Activated CD4-positive, CD25-positive, alpha-beta regulatory T cell (primary cell): ENCODE measurements at regions not wholly inside any gene's neighbourhood (a gene's known extent, or its start where the extent isn't known, plus 50 kb on each side); places are given as distances from the start of the nearest gene placed in this dataset.

Experiments
- DNase-seq, 4 experiments: peaks; one replicate each; lab custom pipeline; 2025; lab: John Stamatoyannopoulos, UW

DNA sequence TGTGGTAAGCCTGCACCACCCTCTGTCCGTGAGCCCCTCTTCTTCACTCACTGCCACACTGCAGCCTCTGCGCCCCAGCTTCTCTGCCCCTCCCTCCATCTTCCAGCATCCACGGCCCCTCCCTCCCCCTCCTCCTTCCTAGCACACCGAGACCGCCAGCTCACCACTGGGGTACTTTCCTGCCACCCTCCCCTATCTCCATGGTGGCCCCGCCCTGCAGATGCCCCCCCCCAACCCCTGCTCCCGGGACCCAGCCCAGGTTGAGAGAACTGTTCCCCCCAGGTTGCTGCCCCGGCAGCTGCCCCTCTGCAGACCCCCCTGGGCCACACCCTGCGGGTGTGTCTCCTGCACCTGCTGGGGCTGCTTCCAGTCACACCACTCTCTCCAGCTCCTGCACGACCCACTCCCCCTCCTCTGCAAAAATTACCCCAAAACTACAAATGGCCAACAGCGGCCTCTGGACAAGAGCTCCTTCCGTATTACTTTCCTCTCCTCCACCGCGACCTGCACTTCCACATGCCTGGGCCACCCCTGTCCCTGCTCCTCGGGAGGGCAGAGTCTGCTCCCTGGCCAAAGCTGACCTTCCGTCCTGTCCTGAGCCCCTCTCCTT lies 209.2 kb upstream of the PPP2R2D start:
- no peak for DNase-seq

DNA sequence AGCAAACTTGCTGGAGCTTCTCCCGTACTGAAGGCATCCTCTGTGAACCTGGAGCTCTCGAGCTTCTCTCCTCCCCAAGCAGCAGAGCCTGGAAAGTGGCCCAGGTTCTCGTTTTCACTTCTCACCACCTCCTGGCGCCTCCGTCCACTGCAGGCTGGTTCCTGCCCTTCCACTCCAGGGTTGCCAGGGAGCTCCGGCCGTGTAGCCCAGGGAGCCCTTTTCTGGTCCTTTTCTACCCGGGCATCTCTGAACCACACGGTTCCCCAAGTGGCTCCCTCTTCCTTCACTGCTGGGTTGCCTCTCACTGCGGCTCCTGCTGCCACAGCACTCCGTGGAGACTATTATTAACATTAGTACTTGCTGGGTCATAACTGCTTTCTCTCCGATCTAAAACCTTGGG lies 208.6 kb upstream of the PPP2R2D start:
- DNase-seq = no peak

DNA sequence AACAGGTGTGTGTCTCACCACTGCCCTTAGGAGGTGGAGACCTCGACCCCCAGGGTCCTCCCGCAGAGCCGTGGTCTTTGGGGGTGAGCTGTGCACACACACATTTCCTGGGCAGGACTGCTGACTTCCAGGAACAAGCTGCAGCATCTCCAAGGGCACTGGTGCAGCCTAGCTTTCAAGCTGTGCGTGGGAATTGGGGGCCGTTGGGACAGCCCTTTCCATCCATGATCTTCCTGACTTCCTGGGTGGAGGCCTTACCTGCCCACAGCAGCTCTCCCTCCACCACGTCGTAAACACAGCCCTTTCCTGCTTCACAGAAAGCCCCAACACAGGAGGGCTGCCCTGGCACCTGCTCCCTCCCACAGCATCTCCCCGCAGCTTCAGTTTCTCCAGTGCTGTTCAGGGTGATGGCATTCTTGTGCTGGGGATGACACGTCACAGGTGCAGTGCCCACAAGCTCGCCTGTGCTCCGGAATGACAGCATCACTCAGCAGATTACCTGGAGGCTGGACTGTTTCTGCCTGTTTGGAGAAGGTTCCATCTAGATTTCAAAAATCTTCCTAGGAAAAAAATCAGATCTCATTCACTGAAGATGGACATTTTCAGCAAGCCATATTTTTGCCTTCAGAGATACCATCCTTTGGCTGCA lies 208.0 kb upstream of the PPP2R2D start:
- no peak for DNase-seq

DNA sequence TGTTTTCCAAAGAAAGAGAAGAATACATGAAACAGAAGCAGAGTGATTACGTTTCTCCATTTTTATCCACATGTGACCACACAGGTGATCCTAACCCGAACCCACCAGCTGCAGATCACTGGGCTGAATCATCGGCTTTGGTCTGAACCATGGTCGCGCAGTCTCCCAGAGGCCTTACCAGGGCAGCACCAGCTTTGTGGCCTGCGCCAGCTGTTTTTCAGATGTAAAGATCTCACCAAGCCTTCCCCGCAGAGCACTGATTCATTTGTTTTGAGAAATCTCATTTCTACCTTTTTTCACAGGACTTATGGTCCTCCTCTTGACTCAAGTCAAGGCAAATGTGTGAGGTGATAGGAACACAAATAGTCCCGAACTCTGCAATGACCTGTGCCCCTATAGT lies 207.0 kb upstream of the PPP2R2D start:
- no peak for DNase-seq

DNA sequence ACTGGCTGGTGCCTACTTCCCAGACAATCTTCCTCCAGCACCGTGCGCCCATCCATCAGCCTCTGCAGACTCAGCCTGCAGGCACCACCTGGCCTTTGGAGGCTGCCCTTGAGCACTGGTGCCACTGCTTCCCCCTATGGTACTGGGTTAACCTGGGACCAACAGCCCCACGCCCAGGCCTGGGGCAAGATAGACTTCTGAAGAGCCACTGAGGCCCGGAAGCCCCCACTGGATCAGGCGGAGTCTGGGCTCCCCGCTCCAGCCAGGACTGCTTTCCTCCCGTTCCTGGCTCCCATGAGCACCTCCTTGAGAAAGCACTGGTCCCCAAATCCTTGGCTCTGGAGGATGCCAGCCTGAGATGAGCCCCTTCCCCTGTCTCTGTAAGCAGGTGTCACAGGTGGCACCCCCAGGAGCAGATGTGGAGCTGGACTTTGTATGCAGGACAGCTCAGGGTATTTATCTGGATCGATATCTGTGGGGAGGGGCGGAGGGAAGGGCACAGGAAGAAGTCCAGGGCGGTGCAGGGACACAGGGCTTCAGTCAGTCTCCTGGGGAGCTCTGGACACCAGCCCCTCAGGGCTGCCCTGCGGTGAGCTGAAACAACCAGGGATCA lies 206.5 kb upstream of the PPP2R2D start:
- no peak for DNase-seq

DNA sequence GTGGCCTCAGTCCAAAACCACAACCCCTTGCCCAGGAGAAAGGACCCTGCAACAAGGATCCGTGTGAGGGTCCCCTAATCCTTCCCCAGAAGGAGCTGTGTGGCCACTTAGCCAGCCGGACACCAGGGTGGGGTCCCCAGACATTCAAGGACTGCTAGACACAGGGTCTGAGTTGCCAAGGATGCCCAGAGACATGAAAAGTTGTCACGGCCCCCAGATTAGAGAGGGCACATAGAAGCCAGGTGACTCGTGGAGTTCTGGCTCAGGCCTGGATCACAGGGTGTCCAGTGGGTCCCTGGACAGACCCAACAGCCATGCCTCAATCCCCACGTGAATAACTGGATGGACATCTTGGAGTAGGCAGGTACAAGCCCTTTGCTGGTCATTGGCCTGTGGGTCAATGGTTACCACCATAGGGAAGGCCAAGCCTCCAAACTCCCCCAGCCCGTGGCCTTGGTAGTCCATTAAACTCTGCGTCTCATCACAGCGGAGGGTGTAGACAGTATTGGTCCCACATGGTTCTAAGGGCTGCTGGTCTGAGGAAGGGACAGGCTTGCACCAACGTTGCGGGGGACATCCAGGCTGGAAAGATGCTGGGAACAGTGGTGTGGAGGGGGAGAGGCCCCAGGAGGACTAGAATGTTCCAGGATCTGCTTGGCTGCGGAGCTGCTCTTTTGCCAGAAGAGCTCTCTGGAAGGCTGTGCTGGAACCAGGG lies 205.9 kb upstream of the PPP2R2D start:
- no peak for DNase-seq

DNA sequence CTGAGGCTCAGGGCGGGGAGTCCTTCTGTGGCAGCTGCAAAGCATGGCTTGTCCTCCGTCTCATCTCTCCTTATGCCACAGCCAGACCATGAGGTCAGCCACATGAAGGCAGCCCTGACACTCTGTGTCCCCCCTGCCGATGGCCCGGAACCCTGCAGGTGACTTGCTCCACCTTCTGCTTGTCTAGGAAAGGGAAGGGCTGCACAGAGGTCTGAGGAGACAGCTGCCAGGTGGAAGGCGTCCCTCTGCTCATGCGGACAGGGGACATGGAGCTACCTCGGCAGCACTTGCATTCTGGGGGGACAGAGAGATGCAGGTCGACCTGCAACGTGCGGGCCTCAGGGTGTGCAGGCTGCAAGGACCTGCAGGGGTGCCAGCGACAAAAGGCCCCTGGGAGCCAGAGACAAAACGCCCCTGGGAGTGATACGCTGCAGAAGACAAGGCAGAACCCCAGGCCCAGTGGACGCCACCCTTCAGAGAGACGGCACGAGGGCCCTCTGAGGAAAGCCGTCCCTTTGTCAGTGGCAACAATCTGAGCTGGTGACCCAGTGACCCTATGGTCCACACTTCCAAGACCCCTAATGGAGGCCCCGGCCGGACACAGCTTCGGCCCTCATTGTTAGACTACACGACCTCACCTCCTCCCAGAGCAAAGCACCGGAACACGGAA lies 205.2 kb upstream of the PPP2R2D start:
- DNase-seq = no peak

DNA sequence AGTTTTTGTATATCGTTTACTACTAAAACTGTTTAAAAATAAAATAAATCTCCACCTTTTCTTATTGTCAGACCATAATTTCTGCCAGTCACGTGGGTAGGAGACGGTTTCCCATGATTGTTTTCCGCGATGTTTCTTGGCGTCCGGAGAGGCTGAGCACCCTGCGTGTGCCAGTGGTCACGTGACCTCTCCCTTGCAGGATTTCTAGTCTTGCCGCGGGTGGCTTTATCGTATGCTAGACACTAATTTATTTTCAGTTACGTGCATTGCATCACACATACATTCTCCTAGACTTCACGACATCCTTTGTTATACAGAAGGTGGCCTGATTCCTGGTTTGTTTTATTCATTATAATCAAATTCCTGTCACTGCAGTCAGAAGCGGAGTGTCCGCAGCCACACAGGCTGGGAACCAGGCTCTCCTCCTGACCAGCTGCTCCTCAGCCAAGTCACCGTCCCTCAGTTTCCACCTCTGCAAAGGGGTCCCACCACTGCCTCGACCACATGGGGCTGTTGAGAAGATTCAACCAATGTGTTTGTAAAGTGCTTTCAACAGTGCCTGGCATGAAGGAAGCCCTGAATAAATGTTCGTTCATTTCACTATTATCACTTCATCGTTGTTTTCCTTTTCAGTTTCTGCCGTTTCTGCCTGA lies 203.2 kb upstream of the PPP2R2D start:
- no peak for DNase-seq

DNA sequence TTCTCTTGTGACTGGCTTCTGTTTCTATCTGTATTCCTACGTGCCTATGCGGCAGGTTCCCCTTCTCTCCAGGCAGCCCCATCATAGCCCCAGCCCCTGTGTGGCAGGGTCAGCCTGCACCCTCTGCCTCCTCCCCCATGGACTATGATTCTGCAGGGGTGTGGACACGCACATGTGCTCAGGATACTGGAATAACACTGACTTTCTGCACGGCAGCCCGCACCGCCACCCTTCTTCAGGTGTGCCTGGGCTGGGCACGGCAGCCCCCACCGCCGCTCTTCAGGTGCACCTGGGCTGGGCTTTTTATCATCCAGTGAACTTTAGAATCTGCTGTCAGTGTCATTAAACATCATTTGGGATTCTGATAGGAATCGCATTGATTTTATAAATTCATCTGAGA lies 202.6 kb upstream of the PPP2R2D start:
- DNase-seq = no peak

DNA sequence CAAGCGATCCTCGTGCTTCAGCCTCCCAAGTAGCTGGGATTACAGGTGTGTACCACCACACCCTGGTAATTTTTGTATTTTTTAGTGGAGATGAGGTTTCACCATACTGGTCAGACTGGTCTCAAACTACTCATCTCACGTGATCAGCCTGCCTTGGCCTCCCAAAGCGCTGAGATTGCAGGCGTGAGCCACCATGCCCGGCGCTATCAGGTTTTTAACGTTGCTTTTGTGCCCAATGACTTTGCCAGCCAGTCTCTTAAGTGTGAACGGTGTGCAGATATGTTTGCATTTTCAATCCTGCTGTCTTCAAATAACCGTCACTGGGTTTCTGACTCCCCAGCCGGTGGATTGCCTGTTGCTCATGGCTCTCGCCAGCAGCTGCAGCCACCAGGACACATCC lies 201.8 kb upstream of the PPP2R2D start:
- no peak for DNase-seq

DNA sequence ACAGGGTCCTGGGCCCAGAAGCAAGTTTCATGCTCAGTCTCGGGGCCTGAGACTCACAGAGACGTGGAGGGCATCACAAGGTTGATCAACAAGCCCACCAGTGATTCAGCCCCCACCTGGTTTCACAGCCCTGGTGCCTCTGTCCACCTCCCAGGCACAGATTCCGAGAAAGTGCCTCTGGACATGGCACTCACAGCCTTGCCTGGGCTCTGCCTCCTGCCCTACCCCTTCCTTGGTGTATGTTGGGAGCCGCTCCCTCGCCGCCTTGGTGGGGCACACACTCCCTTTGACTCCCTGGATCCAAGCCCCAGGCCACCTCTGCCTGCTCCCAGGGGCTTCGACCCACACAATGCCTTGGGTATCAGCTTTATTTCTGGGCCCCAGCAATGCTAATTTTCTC lies 200.8 kb upstream of the PPP2R2D start:
- no peak for DNase-seq

DNA sequence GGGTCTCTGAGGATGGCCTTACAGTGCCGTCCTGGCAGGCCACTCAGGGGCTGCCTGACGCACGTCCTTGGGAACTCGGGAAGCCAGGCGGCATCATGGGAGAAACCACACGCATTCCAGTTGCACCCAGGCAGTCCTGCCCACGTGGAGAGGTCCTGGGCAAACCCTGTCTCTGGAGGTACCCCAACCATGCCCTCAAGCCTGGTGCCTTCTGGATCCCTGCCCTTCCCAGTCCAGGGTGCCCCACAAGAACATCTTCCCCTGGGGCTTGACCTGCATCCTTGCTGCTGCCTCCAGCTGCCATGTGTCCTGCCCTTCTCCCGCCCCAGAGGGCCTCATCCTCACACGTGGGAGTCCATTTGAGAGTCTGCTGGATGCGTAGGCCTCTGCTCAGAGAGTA lies 200.3 kb upstream of the PPP2R2D start:
- DNase-seq = no peak

DNA sequence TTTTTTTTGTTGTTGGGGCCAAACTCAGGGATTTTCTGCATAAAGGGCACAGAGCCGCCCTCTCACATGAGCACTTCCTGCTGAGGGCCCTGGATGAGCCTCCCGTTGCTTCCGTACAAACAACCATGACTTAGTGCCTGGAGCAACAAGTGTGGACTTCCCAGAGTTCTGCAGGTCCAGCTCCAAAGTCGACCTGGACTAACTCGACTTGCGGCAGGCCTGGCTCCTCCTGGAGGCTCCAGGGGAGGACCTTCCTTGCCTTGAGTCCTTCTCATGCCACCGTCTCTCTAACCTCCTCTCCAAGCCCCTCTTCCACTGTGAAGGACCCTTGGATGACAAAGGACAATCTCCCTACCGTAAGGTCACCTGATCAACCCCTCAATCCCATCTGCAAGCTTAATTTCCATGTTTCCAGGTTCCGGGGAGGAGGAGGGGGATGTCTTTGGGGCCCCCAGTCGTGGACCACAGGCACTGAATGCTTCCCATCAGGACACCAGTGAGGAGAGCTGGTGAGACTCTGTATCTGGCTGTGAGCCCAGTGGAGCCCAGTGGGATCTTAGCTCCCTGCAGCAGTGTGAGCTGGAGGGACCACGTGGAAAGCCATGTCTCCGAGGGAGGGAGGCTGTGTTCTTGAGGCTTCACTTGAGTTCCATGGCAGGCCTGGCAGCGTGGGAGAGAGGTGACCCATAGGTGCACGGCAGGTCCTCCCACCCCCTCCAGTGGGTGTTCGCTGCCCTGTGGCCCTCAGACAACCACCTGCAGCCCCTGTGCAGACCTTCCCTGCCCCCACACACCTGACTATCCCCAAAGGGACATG lies 199.5 kb upstream of the PPP2R2D start:
- DNase-seq = no peak

DNA sequence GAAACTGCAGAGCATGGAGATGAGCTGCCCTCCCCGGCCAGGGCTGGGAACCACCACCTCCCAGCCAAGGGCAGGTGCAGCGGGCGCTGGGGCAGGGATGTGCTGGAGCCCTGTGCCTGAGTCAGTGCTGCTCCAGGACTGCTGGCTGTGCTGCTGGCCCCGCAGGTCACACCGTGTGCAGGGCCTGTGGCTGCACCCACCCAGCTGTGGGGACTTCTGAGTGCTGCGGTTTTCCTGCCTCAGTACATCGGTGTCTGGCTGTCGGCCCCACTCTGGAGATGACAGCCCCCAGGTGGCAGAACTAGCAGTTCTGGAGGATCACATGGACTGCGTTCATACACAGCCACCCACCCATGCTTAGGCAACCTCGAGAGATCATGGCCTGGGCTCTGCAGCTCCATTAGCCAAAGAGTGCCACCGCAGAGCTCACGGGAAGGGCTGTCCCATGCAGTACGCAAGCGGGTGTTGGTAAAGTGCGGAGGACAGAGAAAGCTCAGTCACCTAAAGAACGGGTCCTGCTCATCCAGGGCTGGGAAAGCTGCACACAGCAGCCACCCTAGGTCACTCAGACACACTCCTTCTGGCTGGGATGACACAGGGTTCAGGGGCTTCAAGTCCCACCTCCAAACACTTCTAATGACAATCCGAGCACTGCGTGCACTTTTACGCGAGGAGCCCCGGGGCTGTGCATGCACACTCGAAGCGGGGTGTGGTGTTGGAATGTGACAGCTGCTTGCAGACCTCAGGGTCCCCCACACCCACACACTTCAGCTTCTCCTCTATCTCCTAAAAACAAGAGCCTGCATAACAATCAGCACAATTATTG lies 198.1 kb upstream of the PPP2R2D start:
- no peak for DNase-seq

DNA sequence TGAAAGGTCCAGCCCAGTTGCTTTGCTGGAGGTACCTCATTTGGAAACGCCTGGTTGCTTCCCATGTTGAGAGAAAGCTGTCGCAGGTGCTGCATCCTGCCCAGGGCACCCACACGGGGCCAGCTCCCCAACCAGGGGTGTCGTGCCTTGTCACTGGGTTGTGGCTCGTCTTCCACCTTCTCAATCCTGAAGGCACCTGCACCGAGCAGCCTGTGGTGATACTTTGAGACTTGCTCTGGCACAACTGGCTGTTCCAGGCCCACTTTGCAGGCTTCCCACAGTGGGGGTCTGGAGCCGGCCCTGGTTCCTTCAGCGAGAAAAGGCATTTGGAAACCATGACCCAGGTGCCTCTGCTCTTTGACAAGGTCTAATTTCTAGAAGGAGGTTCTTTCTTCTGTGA lies 197.3 kb upstream of the PPP2R2D start:
- DNase-seq = no peak

DNA sequence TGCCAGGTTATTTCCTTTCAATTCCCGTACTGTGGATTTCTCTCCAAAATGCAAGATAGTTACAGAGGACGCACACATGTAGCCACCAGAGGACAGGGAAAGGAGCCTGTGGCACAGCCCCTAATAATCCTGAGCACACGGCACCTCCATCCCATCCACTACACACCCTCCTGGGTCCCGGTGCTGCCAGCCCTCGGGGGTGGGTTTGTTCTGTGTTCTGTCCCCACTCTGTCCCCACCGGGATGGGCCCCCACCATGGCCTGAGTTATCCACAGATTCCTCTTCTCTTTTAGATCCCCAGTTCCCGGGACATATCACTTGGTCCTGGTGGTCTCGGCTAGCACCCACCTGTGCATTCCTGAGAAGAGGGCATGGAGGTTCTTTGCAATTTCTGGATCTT lies 196.9 kb upstream of the PPP2R2D start:
- no peak for DNase-seq

DNA sequence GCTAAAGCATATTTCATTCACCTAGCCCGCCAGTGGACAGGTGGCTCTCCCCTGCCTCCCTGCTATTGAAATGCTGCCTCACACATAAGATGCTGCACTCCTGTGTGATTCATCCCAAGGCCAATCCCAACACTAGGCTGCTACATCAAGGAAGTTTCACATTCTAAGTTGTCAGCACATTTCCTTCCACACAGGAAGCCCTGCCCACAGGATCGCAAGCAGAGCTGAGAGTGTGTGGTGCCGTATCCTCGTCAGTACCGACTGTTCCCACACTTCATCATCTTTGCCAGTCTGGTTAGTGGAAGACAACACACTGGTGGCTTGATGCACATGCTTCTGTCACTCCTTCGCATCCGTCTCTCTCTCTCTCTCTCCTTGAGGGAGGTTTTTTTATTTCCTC lies 194.3 kb upstream of the PPP2R2D start:
- DNase-seq = no peak

DNA sequence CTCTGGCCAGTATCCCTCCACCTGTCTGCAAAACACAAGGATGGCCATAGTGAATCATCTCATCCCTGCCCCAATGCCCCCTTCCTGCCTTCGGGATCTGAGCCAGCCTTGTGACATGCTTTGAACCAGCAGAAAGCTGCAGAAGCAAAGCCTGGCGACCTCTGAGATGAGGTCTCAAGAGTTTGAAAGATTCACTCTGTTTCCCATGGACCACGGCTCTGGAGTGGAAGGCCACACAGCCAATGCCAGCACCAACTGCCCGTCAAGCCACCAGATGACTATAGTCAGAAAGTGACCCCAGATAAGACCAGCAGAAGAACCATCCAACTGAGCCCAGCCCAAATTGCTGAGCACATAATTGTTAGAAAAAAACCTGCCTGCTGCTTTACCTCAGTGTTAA lies 193.9 kb upstream of the PPP2R2D start:
- DNase-seq = no peak

DNA sequence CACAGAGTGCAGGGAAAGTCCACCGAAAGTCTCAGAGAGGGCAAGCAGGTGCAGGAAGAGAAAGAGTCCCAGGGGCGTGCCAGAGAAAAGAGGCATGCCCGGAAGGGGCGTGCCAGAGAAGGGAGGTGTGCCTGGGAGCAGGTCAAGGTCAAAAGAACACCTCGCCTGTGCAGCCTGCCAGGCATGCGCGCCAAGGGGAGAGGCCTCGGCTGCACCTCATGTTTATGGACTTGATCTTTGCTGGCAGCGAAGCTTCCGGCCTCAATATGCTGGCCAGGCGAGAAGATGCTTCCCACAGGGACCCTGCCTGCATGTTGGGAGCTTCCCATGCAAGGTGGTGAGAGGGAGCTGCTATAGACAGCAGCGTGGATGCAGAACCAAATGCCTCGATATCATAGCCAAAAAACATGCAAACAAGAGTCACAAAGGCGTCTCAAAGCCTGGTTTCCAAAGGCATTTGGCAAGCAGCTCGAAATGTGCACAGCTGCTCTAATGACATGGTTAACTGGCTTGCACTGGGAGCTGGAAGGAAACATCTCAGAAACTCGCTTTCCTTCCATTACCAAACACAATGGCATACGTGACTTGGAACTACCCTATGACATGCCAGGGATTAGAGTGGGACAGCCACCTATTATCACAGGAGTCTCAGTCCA lies 192.5 kb upstream of the PPP2R2D start:
- DNase-seq = no peak
